HT1080 (cell line): ENCODE measurements at regions not wholly inside any gene's neighbourhood (a gene's known extent, or its start where the extent isn't known, plus 50 kb on each side); places are given as distances from the start of the nearest gene placed in this dataset.

Experiments used
- DNase-seq: peaks from one replicate; pipeline ENCODE4 v3.0.0-alpha.2; 2015; ENCODE audit warnings: low read depth

DNA sequence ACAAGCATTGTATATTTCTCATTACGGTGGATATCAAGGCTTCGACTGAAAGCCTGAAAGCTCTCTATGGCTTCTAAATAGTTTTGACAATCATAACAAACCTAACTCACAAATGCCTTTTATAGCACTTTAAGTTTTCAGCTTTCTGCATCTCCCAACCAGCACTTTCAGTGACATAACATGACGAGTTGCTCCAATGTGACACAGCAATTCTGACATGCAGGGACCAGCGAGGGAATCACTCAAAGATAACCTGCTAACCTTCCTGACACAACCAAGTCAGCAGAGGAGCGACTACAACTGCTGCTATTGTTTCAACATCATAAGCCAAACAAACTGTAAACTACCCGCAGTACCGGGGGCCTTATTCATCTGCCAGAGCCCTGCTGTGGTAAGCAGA lies 95.7 kb upstream of the CDH20 start:
- no peak for DNase-seq

DNA sequence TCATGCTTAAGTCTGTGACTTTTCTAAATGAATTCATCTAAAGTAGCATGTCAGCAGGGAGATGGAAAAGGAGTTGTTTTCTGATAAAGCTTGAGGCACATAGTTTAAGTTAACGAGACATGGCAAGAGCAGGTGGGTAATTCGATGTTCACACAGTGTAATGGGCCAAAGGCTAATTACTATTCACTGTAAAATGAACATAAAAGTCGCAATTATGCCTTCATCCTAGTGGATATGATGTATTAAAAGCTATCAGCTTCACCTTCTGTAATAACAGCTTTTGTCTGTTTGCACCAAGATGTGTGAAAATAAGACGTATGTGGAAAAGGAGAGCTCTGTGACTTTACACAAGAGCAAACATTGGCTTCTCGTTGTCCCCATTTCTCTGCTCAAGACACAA lies 94.2 kb upstream of the CDH20 start:
- DNase-seq = no peak

DNA sequence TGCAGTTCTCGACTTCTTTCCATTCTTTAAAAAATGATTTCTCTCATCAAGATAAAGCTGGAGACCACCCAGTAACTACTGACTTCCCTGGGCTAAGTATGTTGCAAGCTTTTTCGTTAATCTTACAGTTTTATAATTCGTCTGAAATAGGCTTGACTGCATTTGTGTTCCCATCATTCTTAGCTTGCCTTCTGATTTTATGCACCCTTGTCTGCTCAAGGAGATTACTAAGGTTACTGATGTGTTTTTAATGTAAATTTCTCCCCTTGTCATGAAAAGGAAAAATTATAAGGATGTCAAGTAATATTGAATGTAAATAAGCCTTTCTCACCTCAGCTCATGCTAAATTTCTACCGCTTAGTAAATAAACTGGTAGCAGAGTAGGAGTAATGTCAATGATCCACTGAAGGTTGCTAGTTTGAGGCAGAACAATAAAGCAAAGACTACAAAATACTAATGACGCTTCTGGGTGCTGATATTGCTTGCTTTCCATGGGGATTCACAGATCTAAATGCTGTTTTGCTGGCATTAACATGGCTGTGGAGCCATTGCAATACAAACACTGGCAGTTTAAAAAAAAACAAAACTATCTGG lies 91.9 kb upstream of the CDH20 start:
- DNase-seq = no peak

DNA sequence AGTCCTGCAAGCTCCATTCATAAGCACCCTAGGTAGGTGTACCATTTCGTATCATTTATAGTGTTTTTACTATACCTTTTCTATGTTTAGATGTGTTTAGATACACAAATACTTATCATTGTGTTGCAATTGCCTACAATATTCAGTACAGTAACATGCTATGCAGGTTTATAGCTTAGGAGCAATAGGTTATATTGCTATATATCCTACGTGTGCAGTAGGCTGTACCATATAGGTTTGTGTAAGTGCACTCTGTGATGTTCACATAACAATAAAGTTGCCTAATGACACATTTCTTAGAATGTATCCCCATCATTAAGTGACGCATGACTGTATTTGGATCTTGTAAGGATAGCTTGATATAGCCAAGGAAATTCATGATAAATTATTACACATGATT lies 88.6 kb upstream of the CDH20 start:
- DNase-seq = no peak

DNA sequence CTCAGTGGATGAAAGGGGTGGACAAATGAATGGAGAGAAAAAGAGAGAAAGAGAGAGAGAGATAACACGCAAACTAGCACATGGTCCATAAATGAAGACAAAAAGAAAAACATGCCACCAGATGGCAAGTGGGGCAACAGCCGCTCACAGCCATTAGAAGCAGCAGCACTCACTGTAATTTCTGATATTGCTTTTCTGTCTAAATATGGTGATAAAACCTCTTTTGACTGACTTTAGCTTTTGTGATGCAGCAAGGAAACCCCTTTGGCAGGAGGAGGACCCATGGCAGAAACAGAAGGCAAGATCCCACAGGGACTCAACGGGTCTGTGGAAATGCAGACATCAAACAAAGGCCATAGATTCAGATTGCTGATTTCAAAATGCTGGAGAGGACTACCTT lies 88.0 kb upstream of the CDH20 start:
- no peak for DNase-seq

DNA sequence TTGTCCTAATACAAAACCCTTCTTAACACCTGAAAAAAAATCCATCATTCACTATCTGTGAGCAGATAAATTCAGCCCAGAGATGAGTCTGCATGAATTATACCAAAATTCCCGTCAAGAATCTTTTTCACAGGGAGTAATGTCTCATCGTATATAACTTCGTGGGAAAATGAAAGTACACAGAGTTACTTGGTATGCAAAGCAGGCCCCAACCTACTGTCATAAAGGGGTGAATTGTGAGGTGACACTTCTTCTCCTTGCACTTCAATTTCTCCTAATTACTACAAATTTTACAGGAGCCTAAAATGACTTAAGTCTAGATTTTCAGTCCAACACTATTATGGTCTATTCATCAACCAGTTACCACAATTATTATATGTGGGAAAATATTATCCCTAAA lies 84.6 kb upstream of the CDH20 start:
- no peak for DNase-seq

DNA sequence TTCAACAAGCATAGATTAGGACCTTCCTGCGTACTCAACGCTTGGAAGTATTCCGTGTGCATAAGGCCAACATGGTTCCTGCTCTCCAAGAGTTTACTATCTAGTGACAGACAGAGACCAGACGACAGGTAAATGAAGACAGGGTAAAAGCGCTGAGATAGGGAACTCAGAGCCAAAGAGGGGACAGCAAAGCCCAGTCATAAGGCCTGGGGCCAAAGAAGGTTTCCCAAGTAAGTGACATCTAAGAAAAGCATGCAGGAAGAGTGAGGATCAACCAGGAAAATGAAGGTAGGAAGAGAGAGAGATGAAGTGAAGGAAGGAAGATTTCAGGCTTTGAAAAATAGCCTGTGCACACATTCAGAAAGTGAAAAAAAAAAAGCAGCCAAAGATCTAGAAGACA lies 76.9 kb upstream of the CDH20 start:
- DNase-seq = no peak

DNA sequence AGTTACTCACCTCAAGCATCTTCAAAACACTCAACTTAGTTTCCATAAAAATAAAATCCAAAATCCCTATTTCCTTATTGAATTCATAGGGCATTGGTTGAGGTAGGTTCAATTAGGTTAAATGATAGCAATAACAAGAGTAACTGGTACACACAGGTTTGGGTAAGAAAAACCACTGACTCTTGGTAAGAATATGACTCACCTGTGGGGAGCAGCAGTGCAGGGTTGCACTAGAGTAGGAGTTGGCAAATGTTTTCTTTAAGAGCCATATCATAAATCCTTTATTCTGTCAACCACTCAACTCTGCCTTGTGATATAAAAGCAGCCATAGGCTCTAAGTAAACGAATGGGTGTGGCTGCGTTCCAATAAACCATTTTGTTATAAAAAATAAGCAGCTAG lies 71.4 kb upstream of the CDH20 start:
- DNase-seq = no peak

DNA sequence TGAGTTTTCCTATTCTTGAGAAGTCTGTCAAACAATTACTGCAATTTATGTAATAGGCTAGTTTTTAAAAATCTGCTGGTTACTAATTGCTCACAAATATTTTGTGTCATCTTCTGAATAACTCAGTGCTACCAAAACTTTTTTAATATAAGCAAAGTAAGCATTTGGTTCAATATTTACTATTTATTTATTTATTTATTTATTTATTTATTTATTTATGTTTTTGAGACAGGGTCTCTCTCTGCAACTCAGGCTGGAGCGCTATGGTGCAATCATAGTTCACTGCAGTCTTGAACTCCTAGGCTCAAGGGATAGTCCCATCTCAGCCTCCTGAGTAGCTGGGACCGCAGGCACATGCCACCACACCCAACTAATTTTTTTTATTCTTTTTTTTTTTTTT lies 60.4 kb upstream of the CDH20 start:
- no peak for DNase-seq

DNA sequence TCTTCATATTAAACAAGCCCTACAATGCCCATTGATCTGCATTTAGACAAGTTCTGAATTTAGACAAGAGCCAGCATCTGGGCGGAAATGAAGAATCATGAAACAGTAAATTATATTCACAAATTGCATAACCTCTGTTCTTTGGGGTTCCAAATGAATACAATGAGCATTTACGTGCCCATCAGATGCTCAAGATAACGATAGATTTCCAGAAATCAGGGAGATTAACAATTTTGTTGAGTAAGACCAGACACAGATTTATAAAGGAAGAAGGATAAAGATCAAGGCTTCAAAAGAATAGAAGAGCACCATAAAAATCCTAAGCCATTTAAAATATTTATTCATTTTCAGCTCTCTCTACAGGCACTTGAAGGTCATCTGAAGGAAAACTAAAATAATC lies 59.7 kb upstream of the CDH20 start:
- no peak for DNase-seq

DNA sequence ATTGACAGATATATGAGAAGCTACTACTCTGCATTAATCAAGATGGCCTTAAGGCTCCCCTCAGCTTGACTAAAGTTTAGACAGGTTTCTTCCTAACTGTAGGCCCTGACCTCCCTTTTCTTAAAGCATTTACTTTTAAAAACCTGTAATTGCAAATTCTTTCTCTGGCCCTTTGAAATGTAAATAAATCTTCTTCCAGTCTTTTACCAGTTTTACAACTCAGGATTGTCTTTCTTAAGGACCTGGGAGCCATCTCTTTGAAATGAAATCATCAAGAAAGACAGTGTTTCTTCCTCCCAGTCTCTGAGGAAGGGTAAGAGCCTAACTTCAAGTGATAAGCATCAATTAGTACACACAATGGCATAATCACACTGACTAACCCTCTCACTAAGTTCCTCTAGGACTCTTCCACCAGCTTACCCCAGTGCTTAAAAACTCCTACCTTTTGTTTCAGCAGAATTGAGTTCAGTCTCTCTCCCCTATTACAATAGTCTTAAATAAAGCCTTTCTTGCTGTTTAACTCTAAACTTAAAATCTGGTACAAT lies 58.7 kb upstream of the CDH20 start:
- DNase-seq = no peak

DNA sequence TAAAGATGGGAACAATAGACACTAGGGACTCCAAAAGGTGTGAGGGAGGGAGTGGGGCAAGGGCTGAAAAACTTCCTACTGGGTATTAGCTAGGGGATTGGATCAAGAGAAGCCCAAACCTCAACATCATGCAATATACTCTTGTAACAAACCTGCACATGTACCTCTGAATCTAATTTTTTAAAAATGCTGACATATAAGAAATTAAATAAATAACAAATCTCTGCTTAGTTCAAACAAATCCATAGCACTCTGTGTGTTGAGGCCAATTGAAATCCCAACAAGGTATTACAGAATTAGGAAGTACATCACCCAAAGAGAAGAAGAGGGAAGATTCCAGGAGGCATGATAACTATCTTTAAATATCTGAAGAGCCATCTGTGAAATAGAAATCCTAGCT lies 55.4 kb upstream of the CDH20 start:
- no peak for DNase-seq

DNA sequence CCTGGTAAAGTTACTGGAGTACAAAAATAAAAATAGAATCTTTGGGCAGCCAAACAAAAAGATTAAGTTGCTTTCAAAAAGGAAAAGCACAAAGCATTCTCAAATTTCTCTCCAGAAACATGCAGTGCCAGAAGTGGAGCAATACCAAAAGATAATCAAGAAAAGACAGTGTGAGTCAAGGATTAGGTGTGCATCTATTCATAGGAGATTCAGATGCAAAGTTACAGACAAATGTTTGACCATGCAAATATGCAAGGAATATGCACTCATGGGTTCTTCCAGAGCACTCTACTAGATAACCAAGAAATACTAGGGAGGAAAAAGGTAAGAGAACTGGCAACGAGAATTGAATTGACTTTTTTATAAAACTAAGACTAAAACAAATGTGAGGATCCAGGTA lies 51.8 kb upstream of the CDH20 start:
- DNase-seq = no peak

DNA sequence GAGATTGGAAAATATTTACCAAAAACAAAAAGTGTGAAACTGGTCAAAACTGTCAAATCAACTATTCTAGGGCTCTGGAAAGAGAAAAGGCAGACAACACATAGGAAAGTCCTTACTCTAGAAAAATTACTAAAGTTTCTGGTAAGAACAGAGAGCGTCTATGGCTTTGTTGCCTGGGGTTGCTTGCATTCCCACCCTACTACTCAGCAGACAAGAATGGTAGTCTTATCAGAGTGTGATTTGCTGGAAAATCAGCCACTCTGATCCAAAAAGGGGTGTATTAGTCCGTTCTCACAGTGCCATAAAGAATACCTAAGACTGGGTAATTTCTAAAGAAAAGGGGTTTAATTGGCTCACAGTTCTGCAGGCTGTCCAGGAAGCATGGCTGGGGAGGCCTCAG lies 50.3 kb upstream of the CDH20 start:
- no peak for DNase-seq
